Glutamatergic neuron (in vitro differentiated cells): ENCODE measurements at regions not wholly inside any gene's neighbourhood (a gene's known extent, or its start where the extent isn't known, plus 50 kb on each side); places are given as distances from the start of the nearest gene placed in this dataset.

Experiments used
- DNase-seq: peaks from one replicate; pipeline ENCODE4 v3.0.0; 2022
- H3K27ac Mint-ChIP-seq: one replicate; pipeline ENCODE4 v1.8.0; 2020; ENCODE audit warnings: mild to moderate bottlenecking, mixed read lengths, inconsistent platforms; ENCODE audit not compliant: unreplicated experiment
- H3K27me3 Mint-ChIP-seq: one replicate; pipeline ENCODE4 v1.8.0; 2020; ENCODE audit warnings: mild to moderate bottlenecking, moderate library complexity, mixed read lengths, inconsistent platforms; ENCODE audit not compliant: unreplicated experiment
- H3K36me3 Mint-ChIP-seq: one replicate; pipeline ENCODE4 v1.8.0; 2020; ENCODE audit warnings: mild to moderate bottlenecking, mixed read lengths, inconsistent platforms; ENCODE audit not compliant: unreplicated experiment
- H3K4me1 Mint-ChIP-seq: one replicate; pipeline ENCODE4 v1.8.0; 2020; ENCODE audit warnings: mild to moderate bottlenecking, low read depth, mixed read lengths, inconsistent platforms; ENCODE audit not compliant: unreplicated experiment
- H3K4me3 Mint-ChIP-seq: one replicate; pipeline ENCODE4 v1.8.0; 2020; ENCODE audit warnings: mild to moderate bottlenecking, mixed read lengths, inconsistent platforms; ENCODE audit not compliant: unreplicated experiment
- H3K9me3 Mint-ChIP-seq: one replicate; pipeline ENCODE4 v1.8.0; 2020; ENCODE audit warnings: mild to moderate bottlenecking, moderate library complexity, mixed read lengths, inconsistent platforms; ENCODE audit not compliant: unreplicated experiment
- TF ChIP-seq, protein P1 (sequence below): fragments of 200-600 bp; sonication (generic); IDR thresholded peaks from one replicate; pipeline ENCODE4 v1.5.0; 2021; ENCODE audit not compliant: partially characterized antibody, unreplicated experiment

DNA sequence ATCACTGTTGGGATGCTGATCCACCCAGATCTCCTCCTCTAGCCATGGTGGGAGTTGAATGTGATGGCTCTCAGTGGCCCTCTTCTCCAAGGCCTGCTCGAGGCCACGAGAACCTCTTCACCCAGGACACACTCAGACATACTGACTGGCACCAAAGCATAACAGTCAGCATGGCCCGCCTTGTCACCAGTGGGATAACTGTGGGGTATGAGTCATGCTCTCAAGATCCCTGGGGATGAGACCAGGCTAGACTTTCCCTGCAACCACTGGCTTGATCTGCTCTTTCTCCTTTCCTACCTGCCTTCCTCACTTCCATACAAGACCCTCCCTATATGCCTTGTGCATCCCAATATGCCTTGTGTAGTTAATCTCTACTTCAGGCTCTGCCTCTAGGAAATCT is 66.8 kb downstream of the RIN2 start:
- peaks cover 36% of the 10 kb centered on the region for H3K4me1 Mint-ChIP-seq
- peaks cover 9% of the 10 kb centered on the region for H3K27me3 Mint-ChIP-seq
- H3K4me3 Mint-ChIP-seq, result peak overlapping the region; percentile 54
- peaks cover 5% of the 10 kb centered on the region for H3K9me3 Mint-ChIP-seq
- DNase-seq, result no peak
- peaks cover 10% of the 10 kb centered on the region for H3K36me3 Mint-ChIP-seq
- TF ChIP-seq, protein P1, sequence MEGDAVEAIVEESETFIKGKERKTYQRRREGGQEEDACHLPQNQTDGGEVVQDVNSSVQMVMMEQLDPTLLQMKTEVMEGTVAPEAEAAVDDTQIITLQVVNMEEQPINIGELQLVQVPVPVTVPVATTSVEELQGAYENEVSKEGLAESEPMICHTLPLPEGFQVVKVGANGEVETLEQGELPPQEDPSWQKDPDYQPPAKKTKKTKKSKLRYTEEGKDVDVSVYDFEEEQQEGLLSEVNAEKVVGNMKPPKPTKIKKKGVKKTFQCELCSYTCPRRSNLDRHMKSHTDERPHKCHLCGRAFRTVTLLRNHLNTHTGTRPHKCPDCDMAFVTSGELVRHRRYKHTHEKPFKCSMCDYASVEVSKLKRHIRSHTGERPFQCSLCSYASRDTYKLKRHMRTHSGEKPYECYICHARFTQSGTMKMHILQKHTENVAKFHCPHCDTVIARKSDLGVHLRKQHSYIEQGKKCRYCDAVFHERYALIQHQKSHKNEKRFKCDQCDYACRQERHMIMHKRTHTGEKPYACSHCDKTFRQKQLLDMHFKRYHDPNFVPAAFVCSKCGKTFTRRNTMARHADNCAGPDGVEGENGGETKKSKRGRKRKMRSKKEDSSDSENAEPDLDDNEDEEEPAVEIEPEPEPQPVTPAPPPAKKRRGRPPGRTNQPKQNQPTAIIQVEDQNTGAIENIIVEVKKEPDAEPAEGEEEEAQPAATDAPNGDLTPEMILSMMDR, result no peak
- no peak overlapping the region for H3K27ac Mint-ChIP-seq

DNA sequence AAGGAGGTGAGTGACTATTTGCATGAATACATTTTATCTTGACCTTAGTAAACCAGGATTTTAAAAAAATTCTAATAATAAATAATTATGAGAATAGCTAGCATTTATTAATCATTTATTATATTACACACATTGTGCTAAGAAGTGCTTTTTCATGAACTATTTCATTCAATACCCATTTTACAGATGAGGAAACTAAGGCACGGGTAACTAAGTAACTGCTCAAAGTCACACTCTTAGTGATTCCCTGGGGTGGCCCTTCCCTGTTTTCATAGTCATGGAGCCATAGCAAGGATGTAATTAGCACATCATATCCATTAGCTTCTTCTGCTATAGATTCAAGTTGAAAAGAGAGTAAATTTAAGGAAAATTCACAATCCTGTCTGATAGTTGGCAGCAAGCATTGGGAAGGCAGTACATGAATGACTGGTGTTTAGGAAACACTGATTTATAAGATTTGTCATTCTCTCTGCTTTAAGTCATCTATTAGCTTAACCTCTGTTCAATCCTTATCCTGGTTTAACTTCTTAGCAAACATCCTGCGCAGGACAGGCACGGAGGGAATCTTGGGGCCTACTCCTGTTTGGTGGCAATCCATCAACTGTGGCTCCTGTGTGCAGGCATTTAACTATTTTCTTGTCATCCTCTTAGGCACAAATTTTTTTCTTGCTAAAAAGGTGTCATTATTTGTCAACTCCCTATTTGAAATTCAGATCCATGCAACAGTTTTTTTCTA is 68.3 kb downstream of the RIN2 start:
- Mint-ChIP-seq H3K4me1 (peaks cover 25% of the 10 kb centered on the region), H3K36me3 (peaks cover 10% of the 10 kb centered on the region), H3K27me3 (peaks cover 9% of the 10 kb centered on the region), H3K4me3 (no peak overlapping the region), H3K9me3 (peaks cover 5% of the 10 kb centered on the region), H3K27ac (no peak overlapping the region)
- TF ChIP-seq, protein P1, result no peak
- no peak for DNase-seq

DNA sequence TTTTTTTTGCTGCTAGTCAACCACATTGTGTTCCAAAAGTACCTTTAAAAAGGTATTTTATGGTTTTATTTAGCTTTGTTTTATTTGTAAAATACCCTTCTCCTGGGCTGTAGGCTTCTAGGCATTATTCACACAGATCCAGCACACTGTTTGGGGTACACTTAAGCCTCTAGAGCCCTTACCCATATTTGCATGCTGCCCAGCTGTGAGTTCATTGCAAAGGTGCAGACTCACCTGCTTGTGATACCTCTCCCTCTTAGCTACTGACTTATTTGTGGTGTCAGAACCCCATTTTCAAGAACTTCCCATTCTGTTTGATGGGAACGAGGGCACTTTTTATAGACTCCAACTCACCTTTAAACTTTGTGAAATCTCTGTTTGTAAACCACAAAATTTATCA is 69.8 kb downstream of the RIN2 start:
- H3K4me1 Mint-ChIP-seq, result peaks cover 23% of the 10 kb centered on the region
- H3K27ac Mint-ChIP-seq, result no peak overlapping the region
- peaks cover 3% of the 10 kb centered on the region for H3K9me3 Mint-ChIP-seq
- H3K27me3 Mint-ChIP-seq, result peaks cover 7% of the 10 kb centered on the region
- peaks cover 10% of the 10 kb centered on the region for H3K36me3 Mint-ChIP-seq
- no peak for DNase-seq
- no peak overlapping the region for H3K4me3 Mint-ChIP-seq
- TF ChIP-seq, protein P1, result no peak

DNA sequence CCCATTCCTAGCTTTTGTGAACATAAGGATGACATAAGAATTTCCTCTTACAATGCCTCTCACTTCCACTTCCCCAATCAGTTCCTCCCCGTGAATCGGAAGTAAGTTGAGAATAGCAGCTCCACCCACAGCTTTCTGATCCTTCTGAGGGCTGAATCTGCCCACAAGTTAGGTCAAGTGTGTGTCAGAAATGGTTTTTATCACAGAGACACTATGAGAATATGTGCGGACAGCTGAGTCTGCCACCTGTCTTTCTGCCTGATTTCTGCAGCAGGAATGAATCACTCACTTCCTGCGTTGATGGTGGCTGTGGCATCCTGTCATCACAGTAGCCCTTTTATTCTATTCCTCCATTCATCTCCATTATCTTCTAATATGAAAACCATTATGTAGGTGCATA is 70.2 kb downstream of the RIN2 start:
- Mint-ChIP-seq H3K4me3 (no peak overlapping the region), H3K27me3 (peaks cover 7% of the 10 kb centered on the region), H3K4me1 (peaks cover 21% of the 10 kb centered on the region), H3K36me3 (peaks cover 10% of the 10 kb centered on the region), H3K9me3 (peaks cover 3% of the 10 kb centered on the region), H3K27ac (no peak overlapping the region)
- TF ChIP-seq, protein P1, result no peak
- DNase-seq, result no peak

DNA sequence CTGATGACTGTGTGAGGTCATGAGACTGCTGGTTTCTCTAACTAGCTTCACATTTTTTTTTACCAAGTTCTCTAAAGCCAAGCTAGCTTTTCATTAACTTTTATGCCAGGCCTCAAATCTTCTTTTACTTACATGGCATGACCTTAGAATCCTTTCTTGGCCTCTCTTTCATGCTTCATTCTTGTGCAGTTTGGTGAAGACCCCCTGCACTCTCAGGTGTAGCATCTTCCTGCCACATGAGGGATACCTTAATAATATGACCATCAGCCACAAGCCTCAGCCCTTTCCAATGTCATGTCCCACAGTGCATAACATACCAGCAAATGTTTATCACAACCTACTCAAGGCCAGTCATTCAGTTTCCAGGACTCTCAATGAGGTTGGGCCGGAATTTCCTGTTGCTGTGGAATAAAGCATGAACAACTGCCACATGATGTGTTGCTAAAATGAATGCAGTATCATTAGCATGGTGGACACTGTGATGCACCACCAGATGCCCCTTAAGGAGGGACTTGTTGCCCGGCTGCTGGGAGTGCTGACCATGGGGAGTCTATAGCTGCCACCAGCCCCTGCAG is 72.2 kb downstream of the RIN2 start:
- H3K27ac Mint-ChIP-seq, result no peak overlapping the region
- peaks cover 1% of the 10 kb centered on the region for H3K9me3 Mint-ChIP-seq
- peaks cover 4% of the 10 kb centered on the region for H3K27me3 Mint-ChIP-seq
- no peak for DNase-seq
- H3K36me3 Mint-ChIP-seq, result peaks cover 3% of the 10 kb centered on the region
- no peak overlapping the region for H3K4me3 Mint-ChIP-seq
- TF ChIP-seq, protein P1, result no peak
- H3K4me1 Mint-ChIP-seq, result peaks cover 17% of the 10 kb centered on the region
